HuH-7 (cell line): ENCODE measurements at regions not wholly inside any gene's neighbourhood (a gene's known extent, or its start where the extent isn't known, plus 50 kb on each side); places are given as distances from the start of the nearest gene placed in this dataset.
"Not testable (repeated sequence)": the region's sequence is repeated elsewhere in the genome, so short reads cannot be mapped to it uniquely, and the experiment has no call there.

Experiments
- DNase-seq: peaks from one replicate; pipeline ENCODE4 v3.0.0; 2011; ENCODE audit warnings: low spot score

GRCh38 chr2:13604951-13605661, 888.4 kb downstream of the TRIB2 start:
- no peak for DNase-seq

- DNase-seq: no peak
These were observed 890.4 kb downstream of the TRIB2 start for GRCh38 chr2:13607139-13607538.

GRCh38 chr2:13611939-13612338, 895.2 kb downstream of the TRIB2 start:
- DNase-seq: no peak

GRCh38 chr2:13616059-13616458, 899.3 kb downstream of the TRIB2 start:
- DNase-seq: no peak

- no peak for DNase-seq
These were observed 899.9 kb downstream of the TRIB2 start for GRCh38 chr2:13616616-13617015.

GRCh38 chr2:13628122-13628521, 911.4 kb downstream of the TRIB2 start:
- DNase-seq: no peak

- DNase-seq: no peak
These were observed 921.4 kb downstream of the TRIB2 start for GRCh38 chr2:13638181-13638580.

GRCh38 chr2:13649918-13650317, 933.2 kb downstream of the TRIB2 start:
- DNase-seq: no peak

GRCh38 chr2:13650586-13651180, 933.9 kb downstream of the TRIB2 start:
- no peak for DNase-seq

- no peak for DNase-seq
These were observed 935.0 kb downstream of the TRIB2 start for GRCh38 chr2:13651684-13652131.

- DNase-seq: no peak
These were observed 936.0 kb downstream of the TRIB2 start for GRCh38 chr2:13652531-13653313.

GRCh38 chr2:13654416-13654815, 937.7 kb downstream of the TRIB2 start:
- DNase-seq: no peak

GRCh38 chr2:13660231-13660630, 943.5 kb downstream of the TRIB2 start:
- DNase-seq: no peak

GRCh38 chr2:13662055-13662454, 945.3 kb downstream of the TRIB2 start:
- DNase-seq: no peak

GRCh38 chr2:13666582-13667414, 950.1 kb downstream of the TRIB2 start:
- DNase-seq: no peak

GRCh38 chr2:13667415-13667757, 950.6 kb downstream of the TRIB2 start:
- no peak for DNase-seq

- no peak for DNase-seq
These were observed 952.9 kb downstream of the TRIB2 start for GRCh38 chr2:13669607-13670006.

GRCh38 chr2:13673821-13674220, 957.1 kb downstream of the TRIB2 start:
- DNase-seq: not testable (repeated sequence)

GRCh38 chr2:13676269-13676668, 956.2 kb upstream of the LRATD1 start:
- DNase-seq: no peak

GRCh38 chr2:13681936-13682335, 950.6 kb upstream of the LRATD1 start:
- DNase-seq: no peak

- no peak for DNase-seq
These were observed 949.8 kb upstream of the LRATD1 start for GRCh38 chr2:13682540-13683272.

- no peak for DNase-seq
These were observed 946.3 kb upstream of the LRATD1 start for GRCh38 chr2:13686262-13686661.
